Fibroblast of skin of left biceps (primary cell): ENCODE measurements at regions not wholly inside any gene's neighbourhood (a gene's known extent, or its start where the extent isn't known, plus 50 kb on each side); places are given as distances from the start of the nearest gene placed in this dataset.

Source experiments
- DNase-seq, 2 experiments: peaks; one replicate each; pipeline ENCODE4 v3.0.0-alpha.2; 2013; ENCODE audit warnings: low read depth in 2 of 2

DNA sequence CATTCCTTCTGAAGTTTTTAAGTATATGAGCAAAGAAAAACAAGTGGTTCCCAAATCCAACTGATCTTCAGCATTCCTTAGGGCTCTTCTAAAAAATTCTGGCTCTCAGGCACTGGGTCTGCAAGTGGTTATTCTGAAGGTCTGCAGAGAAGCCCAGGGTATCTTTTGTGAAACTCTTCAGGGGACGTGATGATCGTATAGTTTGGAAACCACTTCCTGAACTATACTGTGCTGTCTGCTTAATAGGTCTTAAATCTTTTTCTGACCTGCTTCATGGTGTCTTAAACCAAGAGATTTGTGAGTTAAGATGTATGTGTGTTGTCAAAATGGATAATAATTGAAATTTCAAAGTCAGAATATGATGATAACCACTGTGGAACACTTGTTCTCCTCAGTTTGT is 115.5 kb downstream of the LHX9 start:
- DNase-seq: no peak

DNA sequence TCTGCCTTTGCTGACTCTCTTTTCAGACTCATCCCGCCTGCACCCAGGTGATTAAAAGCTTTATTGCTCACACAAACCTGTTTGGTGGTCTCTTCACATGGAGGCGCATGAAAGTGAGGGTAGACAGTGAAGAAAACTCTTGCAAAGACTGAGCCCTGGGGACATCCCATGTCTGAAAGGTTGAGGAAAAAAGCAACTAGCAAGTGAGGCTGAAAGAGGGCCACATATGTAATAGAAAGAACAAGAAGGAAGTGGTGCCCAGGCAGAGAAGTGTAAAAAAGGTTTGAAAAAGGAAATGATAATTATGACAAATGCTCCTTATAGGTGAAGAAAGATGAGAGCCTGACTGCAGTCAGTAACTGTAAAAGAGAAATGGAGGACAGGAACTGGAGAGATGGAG is 115.9 kb upstream of the NEK7 start:
- no peak for DNase-seq

DNA sequence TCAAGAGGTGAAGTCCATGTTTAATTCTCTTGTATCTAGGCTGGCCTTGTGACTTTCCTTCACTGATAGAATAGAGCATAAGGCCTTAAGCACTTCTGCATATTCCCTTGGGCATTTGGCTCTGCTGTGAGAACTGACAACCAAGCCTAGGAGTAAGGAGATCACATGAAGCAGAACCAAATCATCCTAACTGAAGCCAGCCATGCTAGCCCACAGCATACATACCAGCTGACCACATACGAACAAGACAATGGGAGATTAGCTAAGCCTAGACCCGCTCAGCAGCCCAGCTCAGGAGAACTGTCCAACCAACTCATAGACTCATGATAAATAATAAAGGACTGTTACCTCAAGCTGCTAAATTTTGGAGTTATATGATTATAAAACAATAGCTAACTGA is 114.6 kb upstream of the NEK7 start:
- DNase-seq: no peak

DNA sequence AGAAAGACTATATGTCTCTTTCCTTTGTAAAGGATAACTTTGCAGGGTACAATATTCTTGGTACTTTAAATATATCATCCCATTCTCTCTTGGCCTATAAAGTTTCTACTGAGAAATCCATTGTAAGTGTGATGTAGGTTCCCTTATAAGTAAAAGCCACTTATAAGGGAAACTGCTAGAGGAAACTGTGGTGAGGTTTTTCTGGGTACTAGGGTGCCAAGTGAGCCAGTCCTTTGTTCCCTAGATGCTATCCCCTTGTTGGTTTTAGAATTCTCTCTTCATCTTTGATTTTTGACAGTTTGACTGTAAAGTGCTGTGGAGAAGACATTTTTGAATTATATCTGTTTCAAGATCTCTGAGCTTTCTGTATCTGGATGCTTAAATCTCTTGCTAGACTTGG is 108.9 kb upstream of the NEK7 start:
- DNase-seq: no peak

DNA sequence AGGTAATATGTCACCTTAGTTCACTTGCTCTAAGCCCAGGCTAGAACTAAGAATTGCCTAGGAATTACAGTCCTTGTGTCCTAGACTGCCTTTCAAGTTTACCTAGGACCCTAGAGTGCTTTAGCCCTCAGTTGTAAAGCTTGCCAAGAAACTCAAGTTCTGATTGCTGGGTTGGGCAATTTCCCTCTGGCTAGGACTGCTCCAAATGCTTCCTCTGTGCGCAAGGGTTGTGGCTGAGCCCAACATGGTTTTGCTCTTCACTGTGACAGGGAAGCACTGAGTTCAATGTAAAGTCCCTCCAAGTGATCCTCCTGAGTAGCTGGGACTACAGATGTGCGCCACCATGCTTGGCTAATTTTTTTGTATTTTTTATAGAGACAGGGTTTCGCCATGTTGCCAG is 102.3 kb upstream of the NEK7 start:
- no peak for DNase-seq

DNA sequence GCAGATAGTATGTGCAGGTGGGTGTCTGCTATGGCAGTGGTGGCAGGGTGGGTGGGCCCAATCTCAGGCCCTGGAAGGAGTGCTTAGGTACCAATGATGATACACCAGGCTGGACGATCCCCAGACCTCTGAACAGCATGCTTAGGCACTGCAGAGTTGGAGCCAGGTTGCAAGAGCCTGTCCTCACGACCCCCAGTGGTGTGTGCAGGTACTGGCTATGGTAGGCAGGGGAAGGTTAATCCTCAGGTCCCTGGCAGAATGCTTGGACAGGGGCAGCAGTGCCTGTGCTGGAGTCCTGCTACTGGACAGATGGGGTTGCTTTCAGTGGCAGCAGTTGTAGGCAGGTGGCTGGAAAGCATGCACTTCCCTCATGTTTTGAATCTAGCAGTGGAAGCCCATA is 100.5 kb upstream of the NEK7 start:
- no peak for DNase-seq

DNA sequence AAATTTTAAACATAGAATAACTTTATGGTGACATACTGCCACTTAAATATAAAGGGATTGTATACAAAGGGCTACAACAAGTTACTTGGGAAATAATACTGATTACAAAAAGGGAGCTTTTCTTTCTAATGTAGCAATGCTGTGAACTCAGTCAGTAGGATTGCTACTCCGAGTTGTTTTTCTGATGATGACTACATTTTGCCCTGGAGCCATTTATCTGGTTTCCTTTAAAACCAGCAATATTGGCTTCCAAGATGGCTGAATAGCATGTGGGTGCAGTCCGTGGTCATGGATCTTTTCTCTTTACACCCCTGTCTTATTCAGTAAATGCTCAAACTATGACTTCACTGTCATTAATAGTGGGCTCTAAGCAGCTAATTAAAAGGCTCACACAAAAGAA is 92.6 kb upstream of the NEK7 start:
- DNase-seq: no peak

DNA sequence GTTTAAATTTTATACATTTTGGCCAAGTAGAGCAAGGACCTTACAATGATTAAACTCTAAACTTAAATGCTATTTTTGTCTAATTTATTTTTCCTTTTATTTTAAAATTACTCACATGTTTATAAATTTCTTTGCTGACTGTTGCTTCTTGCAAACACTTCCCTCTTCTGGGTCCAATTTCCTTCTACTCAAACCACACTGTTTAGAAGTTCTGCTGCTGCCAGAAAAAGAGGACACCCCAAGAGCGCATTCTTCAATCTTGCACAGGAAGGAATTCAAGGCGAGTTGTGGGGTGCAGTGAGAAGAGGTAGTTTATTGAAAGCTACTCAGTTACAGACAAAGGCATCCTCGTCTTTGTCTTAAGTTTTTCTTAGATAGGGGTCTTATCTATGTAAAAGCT is 88.5 kb upstream of the NEK7 start:
- DNase-seq: no peak

DNA sequence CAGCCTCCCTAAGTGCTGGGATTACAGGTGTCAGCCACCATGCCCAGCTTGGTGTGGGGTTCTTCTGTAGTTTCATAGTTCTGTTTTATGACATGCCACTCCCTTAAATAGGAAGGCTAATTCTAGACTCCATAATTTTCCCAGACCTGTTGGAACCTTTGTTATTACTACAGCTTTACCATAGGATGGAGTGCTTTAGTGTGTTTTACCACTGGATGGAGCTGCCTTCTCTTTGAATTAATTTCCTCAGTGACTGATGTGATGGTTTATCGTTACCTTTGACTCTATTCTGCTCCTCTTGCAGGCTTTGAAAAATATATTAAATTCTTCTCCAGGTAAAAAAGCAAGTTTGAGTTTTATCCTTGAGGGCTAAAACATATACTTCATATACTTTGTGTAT is 84.6 kb upstream of the NEK7 start:
- no peak for DNase-seq

DNA sequence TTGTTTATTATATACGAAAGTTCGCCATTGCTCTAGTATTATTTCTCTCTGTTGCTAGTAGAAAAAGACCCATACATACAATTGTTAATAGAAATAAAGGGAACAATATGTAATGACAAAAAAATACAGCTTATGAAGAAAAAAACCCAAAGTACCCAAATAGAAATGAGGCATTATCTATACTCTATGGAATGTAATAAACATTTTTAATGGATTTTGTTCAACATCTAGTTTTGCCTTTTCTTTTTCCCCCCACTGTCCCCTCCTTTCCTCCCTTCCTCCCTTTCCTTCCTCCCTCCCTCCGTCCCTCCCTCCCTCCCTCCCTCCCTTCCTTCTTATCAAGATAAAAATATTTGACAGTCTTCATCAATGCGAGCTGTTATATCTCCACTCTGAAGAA is 81.5 kb upstream of the NEK7 start:
- no peak for DNase-seq

DNA sequence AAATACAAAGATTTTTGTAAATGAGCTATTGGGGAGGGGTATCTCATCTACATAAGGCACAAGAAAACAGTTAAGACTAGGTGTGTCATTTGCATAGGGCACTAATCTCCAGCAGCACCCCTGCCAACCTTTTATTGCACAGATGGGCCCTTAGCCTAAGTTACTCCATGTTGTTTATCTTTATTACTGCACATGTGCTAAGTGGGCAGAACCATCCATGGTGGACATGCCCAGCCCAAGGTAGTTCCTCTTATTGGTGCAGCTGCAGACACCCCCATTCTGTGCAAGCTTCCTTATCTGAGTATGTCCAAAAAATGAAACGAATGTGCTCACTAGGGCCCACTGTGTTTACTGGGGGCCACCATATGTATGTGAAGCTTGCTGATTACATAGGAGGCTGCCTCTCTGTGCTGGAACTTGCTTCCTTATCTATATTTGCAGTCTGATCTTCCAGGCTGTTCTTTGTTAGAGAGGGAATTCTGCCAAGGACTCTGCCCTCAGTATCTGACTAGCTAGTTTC is 77.3 kb upstream of the NEK7 start:
- DNase-seq: no peak

DNA sequence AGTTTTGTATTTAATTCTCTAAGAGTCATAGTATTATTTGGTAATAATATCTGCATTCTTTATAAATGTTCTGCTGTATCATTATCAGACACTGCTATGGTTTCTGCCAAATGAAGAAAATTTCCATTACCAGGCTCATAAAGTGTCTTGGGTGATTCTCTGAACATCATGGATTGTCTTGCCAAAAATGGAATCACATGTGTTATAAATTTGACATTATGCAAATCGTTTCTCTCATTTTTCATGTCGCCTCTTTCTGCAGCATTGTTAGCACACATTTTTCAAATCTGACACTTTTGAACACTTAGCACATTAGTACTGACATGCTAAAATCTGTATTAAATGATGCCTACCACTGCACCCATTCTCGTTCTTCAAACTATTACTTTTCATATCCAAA is 74.2 kb upstream of the NEK7 start:
- DNase-seq: no peak

DNA sequence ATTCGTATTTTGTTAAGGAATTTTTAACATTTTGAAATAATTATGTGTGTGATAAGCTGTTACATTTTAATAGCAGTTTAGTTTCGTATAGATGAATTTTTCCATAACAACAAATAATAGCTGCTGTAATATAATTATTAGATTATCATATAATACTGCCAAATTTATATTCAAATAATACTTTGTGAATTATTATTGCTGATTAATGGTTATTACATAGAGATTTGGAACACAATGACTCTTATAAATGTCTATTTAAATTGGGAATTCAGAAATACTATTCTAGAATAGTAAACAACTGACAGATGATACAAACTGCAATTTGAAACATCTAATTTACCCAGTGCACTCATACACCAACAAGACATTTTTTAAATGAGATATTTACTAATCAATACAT is 73.2 kb upstream of the NEK7 start:
- DNase-seq: no peak

DNA sequence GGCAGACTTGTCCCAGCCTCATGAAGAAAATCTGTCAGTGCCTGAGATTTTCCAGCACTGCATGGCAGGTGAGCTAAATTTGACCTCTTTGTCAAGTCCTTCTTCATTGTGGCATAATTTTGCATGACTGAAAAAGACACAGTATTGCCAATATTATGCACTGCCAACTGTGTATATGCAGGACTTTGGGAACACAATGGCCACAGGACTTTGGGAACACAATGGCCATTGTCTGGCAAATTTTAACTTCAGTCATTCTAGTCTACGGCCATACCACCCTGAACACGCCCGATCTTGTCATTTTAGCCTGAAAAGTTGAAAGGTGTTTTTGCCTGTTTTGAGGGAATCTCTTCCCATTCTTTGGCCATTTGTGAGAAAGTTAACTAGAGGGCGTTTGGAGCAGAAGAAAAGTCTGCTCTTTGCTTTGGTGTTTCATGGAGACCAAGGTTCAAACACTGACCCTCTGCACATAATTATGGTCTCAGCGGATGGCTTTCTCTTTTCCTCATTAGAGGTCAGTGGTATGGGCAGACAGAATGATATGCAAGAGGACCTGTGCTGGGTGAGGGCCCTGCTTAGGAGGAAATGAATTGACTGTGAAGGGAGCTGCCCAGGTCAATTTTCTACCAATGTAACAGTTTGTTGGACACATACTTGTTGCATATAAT is 72.4 kb upstream of the NEK7 start:
- no peak for DNase-seq

DNA sequence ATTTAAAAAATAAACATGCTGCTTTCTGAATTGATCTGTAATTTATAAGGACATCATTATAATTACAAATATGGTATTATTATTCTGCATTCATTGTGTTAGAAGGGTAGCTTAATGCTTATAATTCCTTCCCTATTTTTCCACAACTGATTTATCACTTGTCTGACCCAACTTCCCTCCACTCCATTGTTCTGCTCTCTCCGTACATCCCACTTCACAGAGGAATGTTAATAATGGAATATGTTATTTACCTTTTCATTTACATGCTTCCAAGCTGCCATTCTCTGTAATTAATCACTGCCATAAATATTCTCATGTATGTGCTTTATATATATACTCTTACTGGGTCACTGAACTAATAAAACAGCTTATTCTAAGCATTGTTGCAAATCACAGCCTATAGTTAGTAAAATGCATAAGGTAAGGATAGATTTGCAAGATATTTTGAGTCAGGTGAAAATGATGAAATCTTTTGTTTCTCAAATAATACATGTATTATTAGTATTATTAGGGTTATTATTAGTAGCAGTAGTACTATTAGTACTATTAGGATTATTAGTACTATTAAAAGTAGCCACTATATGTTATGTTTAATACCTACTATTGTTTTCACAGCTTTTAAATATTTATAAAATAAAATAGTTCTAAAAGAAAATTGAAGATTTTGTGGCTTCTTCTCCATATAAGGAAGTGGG is 70.6 kb upstream of the NEK7 start:
- DNase-seq: no peak

DNA sequence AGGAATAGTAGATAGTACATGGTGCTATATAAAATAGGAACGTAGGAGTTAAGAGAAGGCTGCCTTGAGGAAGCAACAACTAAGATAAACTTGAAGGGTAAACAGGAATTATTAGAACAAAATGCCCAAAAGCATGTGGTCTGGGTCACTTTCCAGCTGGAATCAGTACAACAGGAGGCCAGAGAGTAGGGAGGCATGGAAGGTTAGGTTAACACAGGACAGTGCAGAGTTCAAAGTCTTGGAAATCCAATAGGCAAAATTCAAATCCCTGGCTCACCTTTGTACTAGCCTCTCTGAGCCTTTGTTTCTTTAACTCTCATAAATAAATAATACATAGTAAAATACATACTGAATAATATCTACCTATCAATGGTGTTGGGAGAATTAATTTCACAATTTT is 69.0 kb upstream of the NEK7 start:
- no peak for DNase-seq

DNA sequence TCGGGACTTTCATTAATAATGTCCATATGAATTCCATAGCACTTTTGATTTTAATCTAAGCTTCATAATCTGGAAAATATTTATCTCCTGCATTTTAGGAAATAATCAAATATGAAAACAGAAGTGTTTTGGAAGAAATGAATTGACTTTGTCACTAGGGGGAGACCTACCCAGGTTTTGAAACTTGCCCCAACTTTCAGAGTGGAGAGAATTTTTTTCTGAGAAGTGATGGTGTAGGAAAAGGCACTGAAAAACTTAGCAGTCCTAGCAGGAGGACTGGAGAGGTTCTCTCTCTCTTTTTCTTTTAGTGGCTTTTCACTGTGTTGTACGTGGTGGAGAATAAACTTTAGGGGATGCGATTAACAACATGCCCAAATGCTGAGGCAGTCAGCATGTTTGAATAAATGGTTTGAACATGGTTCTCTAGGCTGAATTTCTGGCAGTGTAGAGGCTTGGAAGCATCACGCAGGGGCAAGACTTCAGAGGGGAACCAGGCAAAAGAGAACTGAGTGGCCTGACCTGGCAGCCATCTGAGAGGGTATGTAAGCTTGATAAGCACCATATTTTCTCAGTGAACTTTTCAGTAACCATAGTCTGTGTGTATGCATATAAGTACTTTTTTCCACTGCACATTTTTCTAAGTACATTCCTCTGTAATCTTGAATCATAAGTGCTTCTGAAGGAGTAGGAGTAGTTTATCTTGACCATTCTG is 68.3 kb upstream of the NEK7 start:
- peak in 1 of 2 experiments; percentile 42 for DNase-seq

DNA sequence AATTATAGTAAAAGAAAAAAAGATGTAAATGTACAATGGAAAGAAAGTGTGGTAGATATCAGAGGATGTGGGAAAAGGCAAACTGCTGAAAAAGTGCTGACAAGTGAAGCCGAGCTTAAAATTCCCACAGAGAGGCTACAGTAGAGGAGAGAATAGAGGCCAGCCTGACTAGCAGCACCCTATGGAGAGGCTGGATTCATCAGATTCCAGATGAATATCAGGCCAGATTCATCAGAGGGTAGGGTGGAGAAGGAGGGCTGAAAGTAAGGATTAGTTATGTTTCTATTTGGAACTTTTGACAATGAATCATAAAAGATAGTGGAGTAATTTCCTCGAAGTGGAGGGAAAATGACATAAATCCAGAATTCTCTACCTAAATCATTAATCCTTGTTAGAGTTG is 60.4 kb upstream of the NEK7 start:
- no peak for DNase-seq

DNA sequence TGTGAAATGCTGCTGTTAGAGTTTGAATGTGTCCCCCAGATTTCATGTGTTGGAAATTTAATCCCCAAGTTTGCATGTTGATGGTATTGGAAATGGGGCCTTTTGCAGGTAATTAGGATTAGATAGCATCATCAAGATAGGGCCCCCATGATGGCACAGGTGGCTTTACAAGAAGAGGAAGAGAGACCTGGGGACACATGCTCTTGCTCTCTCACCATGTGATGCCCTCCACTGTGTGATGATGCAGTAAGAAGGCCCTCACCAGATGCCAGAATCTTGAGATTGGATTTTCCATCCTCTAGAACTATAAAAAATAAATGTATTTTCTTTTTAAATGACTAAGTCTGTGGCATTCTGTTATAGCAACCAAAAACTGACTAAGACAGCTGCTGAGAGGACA is 57.0 kb upstream of the NEK7 start:
- no peak for DNase-seq

DNA sequence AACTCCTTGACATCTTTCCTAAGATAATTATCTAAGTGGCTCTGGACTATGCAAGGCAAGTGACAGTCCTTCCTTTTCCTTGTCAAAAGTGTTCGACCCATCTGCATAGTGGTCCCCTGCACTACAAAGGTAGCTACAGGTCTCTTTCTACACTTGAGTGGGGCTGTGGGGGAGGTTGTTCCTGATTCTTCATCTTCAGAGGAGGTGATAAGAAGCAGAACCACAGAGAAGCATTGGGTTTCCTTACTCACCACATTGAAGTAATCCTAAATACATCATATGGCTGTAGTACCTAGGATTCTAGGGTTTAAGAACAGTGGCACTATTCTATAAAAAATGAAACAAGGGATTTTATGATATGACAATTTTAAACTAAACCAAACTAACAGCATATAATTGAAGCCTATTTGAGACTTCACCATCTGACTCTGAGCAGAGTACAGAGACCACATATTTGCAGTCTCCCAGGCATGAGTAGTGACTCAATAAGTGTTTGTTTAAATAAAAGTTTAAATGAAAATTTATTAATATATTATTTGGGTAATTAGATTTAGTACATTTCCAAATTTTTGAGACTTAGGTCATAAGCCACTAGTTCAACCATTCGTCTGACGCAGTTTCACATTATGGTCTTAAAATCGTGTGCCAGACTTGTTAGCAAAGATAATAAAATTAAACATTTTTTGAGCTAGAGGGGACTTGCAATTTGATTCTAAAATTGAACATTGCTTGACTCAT is 54.9 kb upstream of the NEK7 start:
- DNase-seq: no peak

DNA sequence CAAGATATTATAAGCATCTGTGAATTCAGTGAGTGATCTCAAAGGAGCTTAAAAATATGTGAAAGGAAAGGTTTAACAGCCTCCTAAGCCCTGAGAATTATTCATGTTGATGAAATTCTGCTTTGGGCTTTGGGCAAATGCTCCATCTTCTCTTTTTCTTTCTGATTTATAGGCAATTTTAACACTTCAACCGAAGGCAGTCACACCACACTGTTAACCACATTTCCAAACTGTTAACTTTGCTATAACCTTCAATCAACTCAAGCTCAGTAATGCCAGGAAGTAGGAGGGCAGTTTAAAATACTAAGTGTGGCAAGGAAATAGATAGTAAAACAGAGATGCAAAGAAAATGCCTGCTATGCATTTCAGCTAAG is 54.4 kb upstream of the NEK7 start:
- DNase-seq: peak; percentile 82 to 85

DNA sequence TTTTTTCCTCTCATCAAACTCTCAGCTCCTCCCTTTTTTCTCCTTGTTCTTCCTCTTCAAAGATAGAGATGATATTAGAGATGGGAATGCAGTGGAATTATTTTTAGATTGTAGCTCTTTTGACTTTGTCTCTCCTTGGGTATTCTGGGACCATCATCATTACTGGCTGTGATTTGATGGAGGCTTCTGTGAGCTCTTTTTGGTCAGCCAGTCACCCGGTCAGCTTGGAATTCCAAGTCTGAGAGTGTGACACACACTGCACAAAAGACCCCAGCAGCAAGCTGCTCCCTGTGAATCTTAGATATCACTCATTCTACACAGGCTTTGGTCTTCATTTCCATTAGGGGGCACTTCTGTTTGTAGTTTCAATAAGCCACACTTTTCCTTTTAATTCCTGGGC is 51.6 kb upstream of the NEK7 start:
- DNase-seq: no peak
